ENCODE measurements at regions not wholly inside any gene's neighbourhood (a gene's known extent, or its start where the extent isn't known, plus 50 kb on each side); places are given as distances from the start of the nearest gene placed in this dataset.

DNA sequence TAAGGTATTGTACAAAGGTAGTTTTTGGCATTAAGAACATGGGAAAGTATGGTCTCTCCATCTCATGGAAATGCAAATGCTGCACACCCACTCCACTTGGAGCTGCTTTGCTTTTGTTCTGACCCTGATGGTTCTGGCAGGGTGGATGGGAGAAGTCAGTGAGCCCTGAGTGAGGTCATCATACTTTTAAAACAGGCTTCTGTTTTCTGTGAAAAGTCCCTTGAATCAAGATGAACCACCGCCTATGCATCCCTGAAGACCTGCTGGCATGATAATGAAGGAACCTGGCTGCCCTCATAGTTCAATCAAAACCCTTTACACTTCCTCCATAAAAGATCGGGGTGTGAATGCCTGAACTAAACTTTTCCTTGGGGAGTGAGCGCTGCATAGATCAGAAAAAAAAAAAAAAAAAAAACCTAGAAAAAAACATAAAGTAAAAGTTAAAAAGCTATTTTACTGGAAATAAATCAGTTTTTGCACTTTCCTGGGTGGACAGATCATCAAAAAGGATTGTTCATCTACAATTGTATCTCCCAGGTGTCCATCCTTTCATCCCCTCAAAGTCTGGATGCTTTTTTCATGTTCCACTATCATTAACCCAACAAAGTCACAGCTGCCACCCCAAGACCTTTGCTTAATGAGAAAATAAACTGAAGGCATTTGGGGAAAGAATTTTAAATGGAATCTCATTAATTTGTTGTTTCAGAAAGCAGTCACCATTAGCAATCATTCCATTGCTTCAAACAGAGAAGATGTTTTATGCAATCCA is 728.1 kb upstream of the DDX18 start:
- no peak for DNase-seq

DNA sequence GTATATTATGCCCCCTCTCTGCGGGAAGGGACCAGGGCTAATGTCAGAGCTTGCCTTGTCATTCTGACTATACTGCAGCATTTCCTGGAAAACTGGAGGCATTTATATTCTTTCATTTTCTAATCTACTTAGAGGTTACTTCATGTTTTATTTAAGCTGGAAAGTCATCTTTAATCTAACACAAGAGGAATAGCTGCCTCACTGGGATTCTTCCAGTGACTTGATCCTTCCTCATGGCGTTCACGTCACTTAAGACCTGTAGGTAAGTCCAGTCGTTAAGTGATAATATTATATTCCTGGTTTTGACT is 727.6 kb upstream of the DDX18 start:
- DNase-seq, result no peak

DNA sequence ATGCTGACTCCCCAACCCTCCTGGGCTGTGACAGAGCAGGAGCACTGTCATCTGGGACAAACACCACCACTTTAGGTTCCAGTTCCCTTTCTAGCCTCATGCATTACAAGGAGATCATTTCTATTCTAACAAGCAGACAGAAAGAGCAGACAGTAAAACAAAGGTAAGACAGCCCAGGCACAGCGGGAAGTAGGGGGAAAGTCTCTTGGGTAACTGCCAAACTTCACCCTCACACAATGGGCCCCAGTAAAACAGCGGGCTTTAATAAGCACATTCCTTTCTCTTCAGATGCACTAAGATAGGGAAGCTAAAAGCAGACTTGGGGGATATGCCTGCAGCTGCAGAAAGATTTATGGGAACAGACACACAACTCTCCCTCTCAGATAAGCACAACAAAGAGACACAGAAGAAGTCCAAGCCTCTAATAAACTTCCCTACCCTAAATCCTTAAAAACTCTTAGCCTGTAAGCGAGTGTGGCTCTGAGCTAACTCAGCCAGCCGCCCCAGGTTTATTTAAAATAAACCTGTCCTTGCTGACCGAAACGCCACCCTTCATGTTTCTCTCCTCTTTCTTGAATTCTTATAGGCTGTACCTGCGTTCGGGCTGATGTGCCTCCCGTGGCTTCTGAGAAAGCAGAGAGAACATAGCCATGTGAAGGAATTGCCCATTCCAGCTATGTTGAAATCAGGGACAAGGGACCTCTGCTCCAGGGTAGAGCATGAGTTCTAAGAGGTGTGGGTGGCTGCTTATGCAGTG is 726.8 kb upstream of the DDX18 start:
- no peak for DNase-seq

DNA sequence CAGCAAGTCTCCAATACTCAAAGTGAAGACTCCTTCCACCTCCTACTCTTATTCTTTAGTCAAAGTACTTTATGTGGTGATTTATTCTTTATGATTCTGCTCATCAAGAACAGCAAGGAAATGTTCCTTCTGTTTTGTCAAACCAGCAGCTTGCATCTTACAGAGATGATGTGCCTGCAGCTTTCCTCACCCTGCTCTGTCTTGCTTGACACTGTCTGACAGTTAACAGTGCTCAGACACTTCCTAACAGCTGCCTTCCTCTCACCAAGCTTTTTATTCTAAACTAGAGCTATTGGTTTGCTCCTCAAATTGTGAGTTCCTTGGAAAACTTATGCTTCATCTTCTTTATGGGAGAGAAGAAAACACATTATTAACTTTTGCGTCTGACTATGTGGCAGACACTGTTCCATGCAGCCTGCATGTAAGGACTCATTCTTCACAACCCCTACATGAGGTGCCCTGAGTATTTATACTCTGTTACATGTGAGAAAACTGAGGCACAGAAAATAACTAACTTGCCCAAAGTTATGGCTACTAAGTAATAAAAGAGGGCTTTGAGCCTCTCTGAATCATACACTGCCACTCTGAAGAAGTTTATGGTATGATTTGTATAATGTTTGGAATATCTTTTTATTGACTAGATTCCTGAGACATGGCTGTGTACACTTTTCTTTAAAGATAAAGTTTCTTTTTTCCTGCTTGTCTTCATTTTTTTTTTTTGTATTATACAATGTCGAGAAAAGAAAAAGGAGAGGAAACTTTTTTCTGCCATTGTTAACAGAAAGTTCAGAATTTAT is 723.3 kb upstream of the DDX18 start:
- no peak for DNase-seq

DNA sequence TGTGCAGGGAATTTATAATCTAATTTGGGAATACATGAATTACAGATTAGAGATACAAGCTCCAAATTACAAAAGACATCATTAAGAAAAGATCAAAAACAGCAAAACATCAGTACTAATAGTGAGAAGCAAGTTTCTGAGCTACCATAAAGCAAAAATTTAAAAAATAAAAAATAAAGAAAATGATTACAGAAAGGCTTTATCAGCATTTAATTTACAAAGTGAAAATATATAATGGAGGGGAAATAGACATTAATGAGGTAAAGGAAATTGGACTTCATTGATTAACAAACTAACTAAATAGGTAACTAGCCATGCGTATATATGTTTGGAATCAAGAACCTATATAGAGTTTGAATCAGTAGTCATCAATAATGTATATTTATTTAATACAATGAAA is 712.9 kb upstream of the DDX18 start:
- no peak for DNase-seq

DNA sequence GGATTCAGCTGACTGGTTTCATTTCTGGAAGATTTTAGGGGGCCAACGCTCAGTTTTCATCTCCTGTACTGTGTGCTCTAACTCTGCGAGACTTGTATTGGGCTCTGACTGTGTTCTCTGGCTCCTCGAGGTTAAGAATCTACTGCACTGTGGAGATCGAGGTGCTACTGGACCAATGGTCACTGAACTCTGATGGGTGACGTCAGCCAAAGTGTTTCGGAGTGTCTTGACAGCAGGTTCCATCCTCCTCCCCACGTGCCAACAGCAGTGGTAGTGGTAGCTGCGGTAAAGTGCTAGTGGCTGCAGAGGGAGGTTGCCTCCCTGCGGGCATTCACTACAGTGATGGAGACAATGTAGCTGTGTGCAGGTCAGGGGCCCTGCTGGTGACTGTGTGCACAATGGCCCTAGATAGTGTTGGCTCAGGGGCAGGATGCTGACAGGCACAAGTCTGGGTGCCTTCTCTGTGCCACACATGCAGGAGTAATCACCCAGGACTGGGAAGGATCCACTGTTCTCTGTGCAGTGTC is 705.7 kb upstream of the DDX18 start:
- DNase-seq, result no peak

DNA sequence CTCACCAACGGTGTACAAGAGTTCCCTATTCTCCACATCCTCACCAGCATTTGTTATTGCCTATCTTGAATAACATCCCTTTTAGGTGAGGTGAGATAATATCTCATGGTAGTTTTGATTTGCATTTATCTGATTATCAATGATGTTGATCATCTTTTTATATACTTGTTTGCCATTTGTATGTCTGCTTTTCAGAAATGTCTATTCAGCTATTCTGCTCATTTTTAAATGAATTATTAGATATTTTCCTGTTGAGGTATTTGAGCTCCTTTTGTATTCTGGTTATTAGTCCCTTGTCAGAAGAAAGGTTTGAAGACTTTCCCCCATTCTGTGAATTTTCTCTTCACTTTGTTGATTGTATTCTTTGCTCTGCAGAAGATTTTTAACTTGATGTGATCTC is 695.5 kb upstream of the DDX18 start:
- DNase-seq, result no peak

DNA sequence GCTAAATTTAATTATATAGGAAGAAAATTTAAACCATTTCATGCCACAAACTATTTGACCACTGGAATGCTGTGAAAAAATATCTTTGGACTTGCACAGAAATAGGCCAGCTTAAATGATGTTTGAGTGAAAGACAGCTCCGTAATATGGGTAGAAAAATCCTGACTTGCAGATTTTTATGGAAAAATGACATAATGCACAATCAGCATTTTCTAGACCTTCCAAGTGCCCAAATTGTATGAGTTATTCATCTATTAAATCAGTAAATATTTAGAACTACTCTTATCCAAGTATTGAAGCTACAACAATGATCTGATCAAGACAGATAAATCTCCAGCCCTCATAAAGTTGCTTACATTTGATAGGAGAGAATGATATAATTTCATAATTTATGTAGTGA is 691.1 kb upstream of the DDX18 start:
- no peak for DNase-seq

DNA sequence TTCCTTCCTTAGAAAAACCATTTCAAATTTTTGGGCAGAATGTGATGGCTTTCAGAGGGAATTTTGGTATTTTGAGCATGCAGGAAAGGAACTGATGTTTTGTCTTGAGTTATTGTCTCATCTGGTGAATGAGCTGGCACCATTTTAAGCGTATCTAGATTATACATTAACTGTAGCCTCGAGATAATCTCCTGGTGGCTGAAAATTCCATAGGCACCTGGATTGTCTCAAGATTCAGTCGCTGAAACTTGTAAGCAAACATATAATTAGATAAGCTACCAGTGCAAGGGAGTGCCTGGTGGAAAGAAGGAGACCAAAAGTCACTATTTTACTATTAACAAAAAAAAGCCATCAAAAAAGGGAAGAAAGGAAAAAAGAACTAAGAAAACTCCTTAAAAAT is 687.8 kb upstream of the DDX18 start:
- DNase-seq, result no peak

DNA sequence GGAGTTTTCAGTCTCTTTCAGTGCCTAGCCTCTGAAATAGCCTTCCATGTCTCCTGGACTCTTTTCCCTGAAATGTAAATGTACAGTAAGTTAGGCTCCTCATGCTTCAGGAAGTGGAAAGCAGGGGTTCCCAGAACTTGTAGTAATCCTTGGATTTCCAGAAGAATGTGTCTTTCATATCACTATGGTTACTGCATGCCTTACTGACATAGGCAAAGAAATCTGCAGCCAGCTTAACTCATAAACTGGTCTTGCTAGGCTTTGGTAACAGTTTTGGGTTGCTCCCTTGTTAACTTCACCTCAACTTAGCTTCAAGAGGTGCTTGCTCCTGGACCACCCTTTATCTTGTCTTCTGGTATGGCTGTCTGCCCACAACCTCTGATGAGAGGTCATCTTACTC is 686.8 kb upstream of the DDX18 start:
- no peak for DNase-seq

DNA sequence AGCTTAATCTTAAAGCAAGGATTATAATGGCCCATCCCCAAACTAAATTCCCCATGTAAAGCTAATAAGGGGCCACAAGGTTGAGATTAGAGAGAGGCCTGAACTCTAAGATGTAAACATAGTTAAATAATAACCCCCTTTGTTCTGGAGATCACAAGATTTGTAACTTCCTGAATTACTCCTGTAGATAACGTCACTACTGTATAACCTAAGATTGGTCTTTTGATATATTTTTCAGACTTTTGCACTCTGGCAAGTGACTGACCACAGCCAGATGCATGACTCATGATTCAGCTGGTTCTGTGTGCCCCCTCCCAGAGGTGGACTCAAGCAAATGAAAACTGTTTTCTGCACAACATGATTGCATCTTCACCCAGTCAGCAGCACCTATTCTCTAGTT is 686.0 kb upstream of the DDX18 start:
- no peak for DNase-seq

DNA sequence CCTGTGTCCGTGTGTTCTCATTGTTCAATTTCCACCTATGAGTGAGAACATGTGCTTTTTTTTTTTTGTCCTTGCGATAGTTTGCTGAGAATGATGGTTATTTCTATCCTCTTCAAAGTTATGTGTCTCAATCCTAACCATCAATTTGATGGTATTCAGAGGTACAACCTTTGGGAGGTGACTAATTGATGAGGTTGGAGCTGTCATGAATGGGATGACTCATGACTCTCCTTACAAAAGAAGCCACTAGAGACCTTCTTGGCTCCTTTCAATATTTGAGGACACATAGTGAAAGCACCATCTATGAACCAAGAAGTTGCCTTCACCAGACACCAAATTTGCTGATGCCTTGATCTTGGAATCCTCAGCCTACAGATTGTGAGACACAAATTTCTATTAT is 677.1 kb upstream of the DDX18 start:
- DNase-seq, result no peak

DNA sequence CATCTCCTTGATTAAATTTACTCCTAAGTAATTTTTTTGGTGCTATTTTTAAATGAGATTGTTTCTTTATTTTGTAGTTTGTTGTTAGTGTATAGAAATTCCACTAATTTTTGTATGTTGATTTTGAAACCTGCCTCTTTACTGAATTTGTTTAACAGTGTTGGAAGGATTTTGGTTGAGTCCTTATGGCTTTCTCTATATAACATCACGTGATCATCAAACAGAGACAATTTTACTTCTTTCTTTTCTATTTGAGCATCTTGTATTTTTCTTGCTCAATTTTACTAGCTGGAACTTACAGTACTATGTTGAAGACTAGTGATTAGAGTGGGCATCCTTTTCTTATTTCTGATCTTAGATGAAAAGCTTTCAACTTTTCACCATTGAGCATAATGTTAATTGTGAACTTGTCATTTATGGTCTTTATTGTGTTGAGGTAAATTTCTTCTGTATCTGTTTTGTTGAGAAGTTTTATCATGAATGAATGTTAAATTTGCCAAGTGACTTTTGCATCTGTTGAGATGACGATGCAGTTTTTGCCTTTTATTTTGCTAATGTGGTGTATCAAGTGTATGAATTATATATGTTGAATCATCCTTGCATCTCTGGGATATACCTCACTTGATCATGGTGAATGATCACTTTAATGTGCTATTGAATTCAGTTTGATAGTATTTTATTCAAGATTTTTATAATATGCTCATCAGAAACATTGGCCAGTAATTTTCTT is 645.3 kb upstream of the DDX18 start:
- DNase-seq, result no peak

DNA sequence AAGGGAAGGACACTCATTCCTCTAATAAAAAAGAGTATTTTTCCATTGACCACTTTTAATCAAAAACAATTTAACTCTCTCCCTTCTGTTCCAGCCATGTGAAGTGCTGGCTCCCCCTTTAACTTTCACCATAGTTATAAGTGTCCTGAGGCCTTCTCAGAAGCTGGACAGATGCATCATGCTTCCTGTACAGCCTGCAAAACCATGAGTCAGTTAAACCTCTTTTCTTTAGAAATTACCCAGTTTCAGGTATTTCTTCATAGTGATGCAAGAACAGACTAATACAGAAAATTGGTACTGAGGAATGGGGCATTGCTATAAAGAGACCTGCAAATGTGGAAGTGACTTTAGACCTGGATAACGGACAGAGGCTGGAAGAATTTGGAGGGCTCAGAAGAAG is 643.6 kb upstream of the DDX18 start:
- DNase-seq, result no peak

DNA sequence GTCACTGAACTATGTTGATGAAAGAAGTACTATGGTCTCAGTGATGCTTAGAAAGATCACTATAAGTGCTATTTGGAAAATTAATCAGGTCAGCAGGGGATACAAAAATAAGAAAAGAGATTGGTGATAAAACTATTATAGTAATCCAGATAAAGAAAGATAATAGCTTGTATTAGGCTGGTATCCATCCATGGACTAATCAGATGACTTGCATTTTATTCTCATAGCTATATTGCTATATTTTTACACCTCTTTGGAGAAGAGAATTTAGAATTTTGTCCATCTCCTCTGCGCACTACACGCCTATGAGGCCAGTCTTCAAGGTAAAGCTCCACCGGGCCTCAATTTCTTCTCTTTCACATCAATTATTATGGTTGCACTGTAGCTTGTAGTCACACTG is 635.1 kb upstream of the DDX18 start:
- no peak for DNase-seq

DNA sequence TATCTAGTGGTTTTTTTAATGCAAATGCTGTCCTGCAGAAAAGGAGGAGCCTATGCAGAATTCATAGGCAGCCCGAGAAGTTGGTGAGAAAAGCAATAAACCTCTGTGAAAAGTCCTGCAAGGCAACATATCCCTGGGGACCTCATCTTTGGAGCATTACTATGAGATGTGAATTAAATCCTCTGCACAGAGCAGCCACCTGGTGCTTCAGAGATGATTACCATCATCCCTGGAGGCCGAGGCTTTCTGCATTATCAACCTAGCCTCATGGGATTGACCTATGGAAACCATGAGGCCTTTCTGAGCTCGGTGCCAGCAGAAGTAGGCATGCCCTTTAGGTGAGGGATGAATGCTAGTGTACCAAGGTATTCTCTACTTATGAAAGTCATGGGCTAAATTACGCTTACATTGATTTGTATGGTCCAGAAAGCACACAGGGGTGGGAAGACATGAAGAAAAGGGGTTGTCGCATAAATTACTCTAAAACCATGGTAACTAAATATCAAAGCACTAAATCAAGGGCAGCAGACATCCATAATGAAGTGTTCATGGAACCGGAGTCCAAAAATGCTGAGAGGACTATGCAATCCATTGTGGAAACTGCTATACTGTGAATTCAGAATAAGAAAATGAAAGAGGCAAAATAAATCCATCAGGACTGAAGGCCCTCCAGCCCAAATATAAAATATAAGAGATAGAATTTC is 623.5 kb upstream of the DDX18 start:
- no peak for DNase-seq

DNA sequence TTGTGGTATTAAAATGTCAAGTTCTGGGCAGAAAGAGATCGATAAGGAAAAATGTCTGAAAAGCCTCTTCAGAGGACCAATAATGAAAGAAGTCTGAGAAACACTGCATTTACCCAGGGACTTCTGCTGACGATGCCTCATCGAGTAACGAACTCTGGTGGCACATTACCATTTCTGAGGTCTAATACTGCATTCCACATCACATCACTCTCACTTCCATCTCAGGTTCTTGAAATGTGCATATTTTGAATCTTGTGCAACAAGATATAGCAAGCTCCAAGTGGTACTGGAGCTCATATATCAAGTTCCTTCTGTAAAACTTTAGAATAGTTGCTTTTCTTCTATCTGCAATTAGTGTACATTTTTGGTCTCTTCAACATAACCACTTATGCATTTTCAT is 619.1 kb upstream of the DDX18 start:
- DNase-seq, result no peak

DNA sequence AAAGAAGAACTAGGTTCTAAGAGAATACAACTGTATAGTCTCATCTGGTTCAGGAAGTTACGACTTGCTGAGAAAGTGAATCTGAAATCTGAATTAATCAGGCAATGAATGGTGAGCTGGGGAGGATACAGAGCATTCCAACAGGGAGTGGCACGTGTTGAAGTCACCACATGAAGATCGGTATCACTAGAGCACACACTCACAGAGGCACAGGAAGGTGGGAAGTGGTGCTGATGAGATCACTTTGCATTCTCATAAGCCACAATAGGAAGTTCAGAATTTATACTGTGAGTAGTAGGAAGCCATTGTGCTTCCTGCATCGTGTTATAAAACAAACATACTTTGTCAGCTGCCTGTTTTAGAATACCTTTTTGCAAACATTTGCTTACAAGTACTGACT is 615.0 kb upstream of the DDX18 start:
- no peak for DNase-seq

DNA sequence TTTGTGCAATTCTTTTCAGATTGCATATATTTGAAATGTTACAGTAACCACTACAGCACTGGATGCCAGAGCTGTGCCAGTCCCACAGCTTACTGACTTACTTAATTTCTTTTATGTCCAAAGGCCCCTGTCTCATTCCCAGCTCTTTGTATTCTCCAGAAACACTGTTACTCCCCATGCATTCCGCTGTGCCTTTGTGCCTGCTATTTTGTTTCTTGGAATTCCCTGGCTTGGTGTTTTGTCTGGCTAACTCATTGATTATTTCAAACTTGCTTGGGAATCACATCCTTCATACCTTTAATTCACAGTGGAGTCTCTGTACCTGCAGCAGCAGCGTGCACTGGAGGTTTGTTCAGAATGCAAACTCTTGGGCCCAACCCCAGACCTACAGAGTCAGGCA is 601.9 kb upstream of the DDX18 start:
- DNase-seq, result no peak

DNA sequence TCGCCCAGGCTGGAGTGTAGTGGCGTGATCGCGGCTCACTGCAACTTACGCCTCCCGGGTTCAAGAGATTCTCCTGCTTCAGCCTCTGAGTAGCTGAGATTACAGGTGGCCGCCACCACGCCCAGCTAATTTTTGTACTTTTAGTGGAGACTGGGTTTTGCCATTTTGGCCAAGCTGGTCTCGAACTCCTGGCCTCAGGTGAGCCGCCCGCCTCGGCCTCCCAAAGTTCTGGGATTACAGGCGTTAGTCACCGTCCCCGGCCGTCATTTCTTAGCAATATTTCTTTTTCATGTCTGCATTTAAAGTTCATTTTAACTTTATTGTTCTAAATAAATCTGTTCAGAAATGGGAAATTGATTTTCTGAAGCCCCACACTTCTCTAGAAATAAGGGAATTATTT is 597.3 kb upstream of the DDX18 start:
- no peak for DNase-seq

DNA sequence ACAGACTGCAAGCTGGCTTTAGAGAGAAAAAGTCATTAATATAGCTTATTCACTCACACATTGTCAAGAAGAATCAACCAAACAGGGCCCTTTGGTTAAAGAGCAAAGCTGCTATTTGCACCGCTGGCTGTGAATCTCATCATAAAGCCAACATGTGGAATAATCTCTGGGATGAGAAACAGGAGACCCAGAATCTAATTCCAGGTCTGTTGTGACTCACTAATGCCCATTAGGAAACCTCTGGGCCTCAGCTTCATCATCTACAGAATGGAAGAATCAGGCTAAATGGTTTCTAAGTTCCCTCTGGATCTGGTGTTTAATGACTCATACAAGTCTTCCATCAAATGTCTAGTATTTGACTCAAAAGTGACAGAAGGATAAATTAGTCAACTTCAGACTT is 591.7 kb upstream of the DDX18 start:
- DNase-seq, result no peak

DNA sequence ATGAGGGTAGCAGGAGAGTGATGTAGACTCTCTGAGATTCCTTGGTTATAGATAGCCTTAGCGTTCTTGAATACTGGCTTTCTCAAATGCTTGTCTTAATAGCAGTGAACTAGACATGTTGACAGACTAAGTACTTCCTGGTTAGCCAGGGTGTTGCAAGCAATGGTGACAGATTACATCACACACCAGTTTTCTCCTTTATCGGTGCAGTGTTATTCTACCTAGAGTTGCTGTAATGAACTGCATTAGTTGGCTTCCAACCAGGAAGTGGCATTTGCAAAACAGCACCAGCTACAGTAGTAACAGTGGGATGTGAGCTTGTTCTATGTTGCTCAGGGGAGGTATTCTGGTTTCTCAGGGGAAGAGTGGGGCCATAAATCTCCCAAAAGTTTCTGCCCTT is 582.2 kb upstream of the DDX18 start:
- DNase-seq, result no peak

DNA sequence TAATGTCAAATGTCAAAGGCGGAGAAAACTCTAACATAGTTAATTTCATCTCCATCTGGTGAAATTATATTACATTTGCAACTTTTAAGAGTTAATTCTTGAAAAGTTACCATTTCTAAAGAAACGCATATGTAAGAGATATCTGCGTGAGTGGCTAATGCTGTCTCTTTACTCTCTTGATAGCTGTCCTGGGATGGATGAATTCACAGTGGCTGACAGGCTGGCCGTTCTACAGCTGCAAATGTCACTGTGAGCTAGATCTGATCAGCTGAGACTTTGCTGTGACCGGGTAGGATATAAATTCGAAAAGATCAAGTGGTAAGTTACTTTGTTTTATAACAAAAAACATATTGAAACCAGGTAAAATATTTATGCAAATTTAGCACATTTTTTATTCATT is 557.1 kb upstream of the DDX18 start:
- DNase-seq, result no peak

All from GDM1 (cell line).